ENCODE measurements at regions not wholly inside any gene's neighbourhood (a gene's known extent, or its start where the extent isn't known, plus 50 kb on each side); places are given as distances from the start of the nearest gene placed in this dataset.
"Not testable (repeated sequence)": the region's sequence is repeated elsewhere in the genome, so short reads cannot be mapped to it uniquely, and the experiment has no call there.

GRCh38 chr3:70519913-70520659 lies 207.6 kb upstream of the MDFIC2 start:
- no peak for DNase-seq (ENCODE audit: low read depth in 4 of 4, low spot score in 3 of 4)

DNA sequence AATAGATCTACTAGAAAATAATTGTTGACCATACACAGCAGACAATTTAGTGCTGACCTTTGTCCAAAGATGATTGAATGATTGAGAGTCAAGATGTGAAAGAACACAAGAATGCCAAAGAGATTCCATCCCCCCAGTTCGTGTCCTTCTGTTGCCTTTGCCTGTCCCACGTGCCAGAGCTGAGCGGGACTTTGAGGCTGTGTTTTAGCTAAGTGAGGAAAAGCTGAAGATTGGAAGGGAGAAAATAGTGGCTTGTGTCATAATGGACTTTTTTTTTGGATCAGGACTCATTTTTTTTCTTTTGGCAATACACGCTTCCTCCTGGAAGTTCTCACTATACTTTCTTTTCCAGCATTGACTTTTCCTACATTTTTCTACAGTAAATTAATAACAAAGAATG lies 206.6 kb upstream of the MDFIC2 start:
- DNase-seq (ENCODE audit: low read depth in 4 of 4, low spot score in 3 of 4), result no peak

DNA sequence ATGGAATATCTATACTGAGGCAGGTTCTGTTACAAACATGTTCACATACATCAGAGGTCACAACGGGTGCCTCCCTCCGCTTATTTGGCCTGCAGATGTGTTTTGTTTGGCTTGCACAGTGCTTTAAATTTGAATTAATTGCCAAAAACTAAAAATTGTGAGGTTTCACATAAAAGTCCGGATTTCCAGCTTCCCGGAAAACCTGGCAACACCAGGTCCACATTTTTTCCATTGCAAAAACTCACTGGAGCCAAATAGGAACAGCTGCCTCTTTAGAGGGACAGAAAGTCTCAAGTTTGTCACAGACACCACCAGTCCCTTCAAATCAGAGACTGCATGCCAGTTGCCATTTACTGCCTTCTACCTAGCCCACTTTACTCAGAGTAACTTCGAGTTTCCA lies 205.9 kb upstream of the MDFIC2 start:
- DNase-seq (ENCODE audit: low read depth in 4 of 4, low spot score in 3 of 4), result no peak

GRCh38 chr3:70517124-70517890 lies 204.9 kb upstream of the MDFIC2 start:
- DNase-seq (ENCODE audit: low read depth in 4 of 4, low spot score in 3 of 4), result no peak

DNA sequence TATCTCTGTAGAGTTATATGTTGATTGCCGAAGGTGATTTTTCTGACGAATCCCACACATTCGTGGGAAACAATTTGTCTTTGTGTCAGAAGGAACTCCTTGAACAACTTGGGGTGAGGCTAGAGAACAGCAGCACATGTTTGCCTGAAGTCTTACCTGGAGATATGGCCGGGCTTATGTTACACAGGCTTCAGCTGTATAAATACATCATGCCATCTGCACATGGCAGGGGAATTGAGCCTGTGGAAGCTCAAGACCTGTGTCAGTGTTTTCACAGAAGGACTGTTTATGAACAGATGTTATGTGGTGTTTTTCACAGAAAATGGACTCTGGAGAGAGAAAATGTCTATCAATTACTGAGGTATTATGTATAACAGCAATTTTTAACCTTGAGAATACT lies 203.6 kb upstream of the MDFIC2 start:
- DNase-seq (ENCODE audit: low read depth in 4 of 4, low spot score in 3 of 4), result no peak

GRCh38 chr3:70507486-70507885 lies 195.0 kb upstream of the MDFIC2 start:
- no peak for DNase-seq (ENCODE audit: low read depth in 4 of 4, low spot score in 3 of 4)

GRCh38 chr3:70506775-70507174 lies 194.3 kb upstream of the MDFIC2 start:
- no peak for DNase-seq (ENCODE audit: low read depth in 4 of 4, low spot score in 3 of 4)

DNA sequence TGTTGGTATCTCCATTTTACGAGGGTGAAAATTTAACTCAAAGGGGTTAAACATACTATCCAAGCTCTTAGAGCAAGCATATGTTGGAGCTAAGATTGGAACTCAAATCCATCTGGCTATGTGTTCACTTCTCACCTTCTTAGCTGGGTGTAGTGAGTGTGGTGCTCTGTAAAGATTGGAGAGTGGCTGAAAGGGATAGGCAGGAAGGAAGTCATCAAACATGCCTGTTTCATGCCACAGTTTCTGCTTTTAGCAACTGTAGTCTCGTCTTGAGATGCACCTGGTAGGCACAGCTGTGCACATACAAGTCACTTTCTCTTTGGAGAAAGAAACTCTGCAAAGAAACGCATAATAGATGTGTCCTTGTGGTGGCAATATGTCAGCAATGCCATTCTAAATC lies 189.1 kb upstream of the MDFIC2 start:
- DNase-seq (ENCODE audit: low read depth in 4 of 4, low spot score in 3 of 4), result no peak

- no peak for DNase-seq (ENCODE audit: low read depth in 4 of 4, low spot score in 3 of 4)
Observed at GRCh38 chr3:70488816-70489215, 176.4 kb upstream of the MDFIC2 start.

DNA sequence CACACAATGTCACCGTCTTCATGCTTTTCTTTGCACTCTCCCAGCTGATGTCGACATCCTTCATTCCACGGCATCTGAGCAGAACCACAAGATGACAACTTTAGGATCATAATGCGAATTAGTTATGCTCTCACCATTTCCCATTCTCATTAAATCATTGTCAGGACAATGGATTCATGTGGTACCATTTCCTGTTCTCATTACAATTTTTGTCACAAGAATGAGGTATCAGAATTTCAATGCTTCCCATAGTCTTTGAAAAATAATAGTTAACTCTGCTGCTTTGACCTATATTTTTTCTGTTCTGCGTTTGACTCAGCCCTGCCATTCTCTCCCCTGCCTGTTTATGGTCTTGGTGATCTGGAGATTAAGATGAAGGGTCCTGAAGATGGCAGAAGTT lies 175.7 kb upstream of the MDFIC2 start:
- no peak for DNase-seq (ENCODE audit: low read depth in 4 of 4, low spot score in 3 of 4)

DNA sequence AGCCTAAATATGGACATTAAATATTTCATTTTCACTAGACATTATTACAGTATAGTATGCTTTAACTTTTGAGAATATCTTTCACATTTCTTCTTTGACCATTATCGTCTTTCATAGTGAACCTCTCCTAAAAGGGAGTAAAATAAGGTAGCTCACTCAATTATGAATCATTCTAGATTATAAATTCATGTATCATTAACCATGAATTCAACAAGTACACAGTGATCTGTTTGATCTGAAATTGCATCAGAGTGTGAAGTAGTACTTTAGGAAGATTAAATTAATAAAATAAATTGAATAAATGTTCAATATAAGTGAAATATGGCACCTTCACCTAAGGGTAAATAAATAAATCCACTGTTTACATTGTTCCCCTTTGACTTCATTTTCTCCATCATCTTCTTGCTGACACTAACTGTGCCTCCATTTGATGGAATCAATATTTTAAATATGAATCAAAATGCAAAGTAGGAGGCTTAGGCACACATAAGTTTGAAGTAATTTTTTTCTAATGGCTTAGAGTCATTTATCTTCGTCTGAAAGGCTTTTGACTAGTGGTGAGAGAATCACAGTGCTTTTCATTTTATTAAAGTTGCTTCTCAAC lies 174.1 kb upstream of the MDFIC2 start:
- DNase-seq (ENCODE audit: low read depth in 4 of 4, low spot score in 3 of 4), result no peak

DNA sequence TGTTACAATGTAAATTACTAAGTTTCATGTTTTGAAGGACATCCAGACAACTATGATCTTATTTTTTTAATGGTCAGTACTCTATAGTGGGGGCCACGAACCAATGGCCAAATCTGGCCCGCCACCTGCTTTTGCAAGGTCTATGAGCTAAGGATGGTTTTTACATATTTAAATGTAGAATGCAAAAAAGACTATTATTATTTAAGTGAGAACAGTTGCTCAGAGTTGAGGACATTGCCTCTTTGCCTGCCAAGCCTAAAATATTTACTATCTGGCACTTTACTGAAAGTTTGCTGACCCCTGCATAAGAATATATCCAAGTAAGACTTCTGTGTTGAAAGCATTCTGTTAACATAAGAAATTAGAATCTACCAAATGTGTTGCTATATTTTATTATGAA lies 163.7 kb upstream of the MDFIC2 start:
- DNase-seq (ENCODE audit: low read depth in 4 of 4, low spot score in 3 of 4), result no peak

GRCh38 chr3:70471464-70472342 lies 159.3 kb upstream of the MDFIC2 start:
- DNase-seq (ENCODE audit: low read depth in 4 of 4, low spot score in 3 of 4), result peak in 1 of 4 donors; percentile 3

DNA sequence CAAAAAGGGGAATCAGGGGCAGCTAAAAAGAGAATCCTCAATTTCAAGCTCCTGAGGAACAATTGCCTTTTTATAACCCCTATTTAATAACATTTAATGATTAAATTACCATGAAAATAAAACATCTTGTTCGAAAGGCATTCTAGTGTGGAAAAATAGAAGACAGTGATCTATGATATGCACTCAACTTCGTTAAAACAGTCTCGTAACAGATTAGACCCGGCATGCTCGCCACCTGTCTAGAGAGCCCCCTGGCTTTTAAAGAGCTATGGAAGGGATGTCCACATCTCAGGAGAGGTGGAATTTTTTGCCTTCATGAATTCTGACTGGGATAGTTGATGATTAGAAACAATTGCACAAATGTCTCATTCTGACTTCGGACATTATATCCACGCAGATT lies 153.7 kb upstream of the MDFIC2 start:
- DNase-seq (ENCODE audit: low read depth in 4 of 4, low spot score in 3 of 4), result no peak

- no peak for DNase-seq (ENCODE audit: low read depth in 4 of 4, low spot score in 3 of 4)
Observed at GRCh38 chr3:70464876-70465275, 152.4 kb upstream of the MDFIC2 start.

- no peak for DNase-seq (ENCODE audit: low read depth in 4 of 4, low spot score in 3 of 4)
Observed at GRCh38 chr3:70464465-70464864, 152.0 kb upstream of the MDFIC2 start.

DNA sequence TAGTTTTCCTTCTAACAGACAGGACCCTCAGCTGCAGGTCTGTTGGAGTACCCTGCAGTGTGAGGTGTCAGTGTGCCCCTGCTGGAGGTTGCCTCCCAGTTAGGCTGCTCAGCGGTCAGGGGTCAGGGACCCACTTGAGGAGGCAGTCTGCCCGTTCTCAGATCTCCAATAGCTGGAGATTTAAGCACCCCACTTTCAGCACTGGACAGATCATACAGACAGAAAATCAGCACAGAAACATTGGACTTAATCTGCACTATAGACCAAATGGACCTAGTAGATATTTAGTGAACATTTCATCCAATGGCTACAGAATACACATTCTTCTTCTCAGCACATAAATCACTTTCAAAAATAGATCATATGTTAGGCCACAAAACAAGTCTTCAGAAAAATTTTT lies 137.8 kb upstream of the MDFIC2 start:
- not testable (repeated sequence) for DNase-seq (ENCODE audit: low read depth in 4 of 4, low spot score in 3 of 4)

GRCh38 chr3:70435422-70435821 lies 123.0 kb upstream of the MDFIC2 start:
- not testable (repeated sequence) for DNase-seq (ENCODE audit: low read depth in 4 of 4, low spot score in 3 of 4)

DNA sequence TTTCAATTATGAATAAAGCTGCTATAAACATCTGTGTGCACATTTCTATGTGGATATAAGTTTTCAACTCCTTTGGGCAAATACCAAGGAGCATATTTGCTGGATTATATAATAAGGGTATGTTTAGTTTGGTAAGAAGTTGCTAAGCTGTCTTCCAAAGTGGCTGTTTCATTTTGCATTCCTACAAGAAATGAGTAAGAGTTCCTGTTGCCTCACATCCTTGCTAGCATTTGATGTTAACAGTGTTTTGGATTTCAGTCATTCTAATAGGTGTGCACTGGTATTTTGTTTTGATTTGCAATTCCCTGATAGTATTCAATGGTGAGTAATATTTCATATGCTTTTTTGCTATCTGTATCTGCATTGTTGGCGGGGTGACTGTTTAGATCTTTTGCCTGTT lies 120.7 kb upstream of the MDFIC2 start:
- no peak for DNase-seq (ENCODE audit: low read depth in 4 of 4, low spot score in 3 of 4)

- no peak for DNase-seq (ENCODE audit: low read depth in 4 of 4, low spot score in 3 of 4)
Observed at GRCh38 chr3:70431911-70432310, 119.5 kb upstream of the MDFIC2 start.

DNA sequence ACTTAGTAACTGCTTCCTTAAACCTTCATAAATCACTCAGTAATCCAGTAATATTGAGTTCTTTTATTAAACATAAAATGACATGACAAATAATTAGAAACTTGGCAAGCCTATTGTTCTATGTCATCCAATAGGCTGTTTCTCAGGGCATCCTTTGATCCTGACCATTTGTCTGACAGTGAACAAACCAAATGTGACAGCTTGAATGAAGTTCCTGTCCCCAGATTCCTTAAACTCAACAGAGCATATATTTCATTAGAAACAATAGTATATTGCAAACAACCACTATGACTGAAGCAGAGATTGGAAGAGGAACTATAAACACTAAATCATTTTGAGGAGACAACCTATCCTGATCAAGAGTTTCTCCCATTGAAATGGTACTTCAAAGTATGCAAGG lies 113.6 kb upstream of the MDFIC2 start:
- DNase-seq (ENCODE audit: low read depth in 4 of 4, low spot score in 3 of 4), result no peak
